Activated CD8-positive, alpha-beta T cell treated with anti-CD3 and anti-CD28 coated beads for 36 hours (primary cell): ENCODE measurements at regions not wholly inside any gene's neighbourhood (a gene's known extent, or its start where the extent isn't known, plus 50 kb on each side); places are given as distances from the start of the nearest gene placed in this dataset.
"Not testable (repeated sequence)": the region's sequence is repeated elsewhere in the genome, so short reads cannot be mapped to it uniquely, and the experiment has no call there.

Source experiments
- ATAC-seq: fragments of 200-7000 bp; cut with Tn5 transposase; one replicate; pipeline ENCODE4 v1.10.0; 2021; ENCODE audit warnings: mild to moderate bottlenecking, moderate library complexity
- CTCF ChIA-PET: fragments of 350-600 bp; sonication (Branson Sonifier 250); formaldehyde crosslinking; loops from one replicate; lab custom pipeline; 2021; ENCODE audit warnings: antibody characterized with exemption; lab: Charles Lee
- POLR2A ChIA-PET: fragments of 350-600 bp; sonication (Branson Sonifier 250); formaldehyde crosslinking; loops from one replicate; lab custom pipeline; 2021; ENCODE audit warnings: antibody characterized with exemption; lab: Charles Lee
- DNase-seq: peaks from one replicate; pipeline ENCODE4 v3.0.0-alpha.2; 2020
- H3K27ac Mint-ChIP-seq: one replicate; pipeline ENCODE4 v1.8.0; 2021; ENCODE audit warnings: mild to moderate bottlenecking, mixed read lengths
- H3K27me3 Mint-ChIP-seq: one replicate; pipeline ENCODE4 v1.8.0; 2021; ENCODE audit warnings: mixed read lengths
- H3K36me3 Mint-ChIP-seq: one replicate; pipeline ENCODE4 v1.8.0; 2021; ENCODE audit warnings: low read depth, mixed read lengths
- H3K4me1 Mint-ChIP-seq: one replicate; pipeline ENCODE4 v1.8.0; 2021; ENCODE audit warnings: low read depth, mixed read lengths
- H3K4me3 Mint-ChIP-seq: one replicate; pipeline ENCODE4 v1.8.0; 2021; ENCODE audit warnings: mild to moderate bottlenecking, moderate library complexity, mixed read lengths
- H3K9me3 Mint-ChIP-seq: one replicate; pipeline ENCODE4 v1.8.0; 2021; ENCODE audit warnings: mixed read lengths
- CTCF ChIP-seq: fragments of 200-600 bp; IDR thresholded peaks from one replicate; pipeline ENCODE4 v1.8.0; 2022; ENCODE audit warnings: antibody characterized with exemption, mild to moderate bottlenecking
- intact Hi-C: fragments of 100-400 bp; cut with micrococcal nuclease; formaldehyde crosslinking; loops from one replicate; pipeline ENCODE4 v1.10.0; 2022

DNA sequence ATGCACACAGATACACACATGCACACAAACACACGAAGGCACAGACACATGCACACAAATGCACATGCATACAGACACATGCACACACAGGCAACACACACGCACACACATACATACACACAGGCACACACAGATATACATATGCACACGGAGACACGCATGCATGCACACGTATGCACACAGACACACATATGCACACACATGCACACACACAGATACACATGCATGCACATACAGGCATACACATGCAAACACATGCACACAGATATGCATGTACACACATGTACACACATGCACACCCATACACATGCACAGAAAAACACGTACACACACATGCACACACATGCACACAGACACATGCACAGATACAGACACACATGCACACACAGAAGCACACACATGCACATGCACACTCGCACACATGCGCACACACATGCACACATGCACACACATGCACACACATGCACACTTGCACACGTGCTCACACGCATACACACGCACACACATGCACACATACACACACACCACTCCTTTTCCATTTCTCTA, 70.8 kb upstream of the ALDH3B2 start:
- intact Hi-C loops, result no loop called here
- no peak for TF ChIP-seq CTCF
- ChIA-PET CTCF (no interaction called here), POLR2A (no interaction called here)
- ATAC-seq (no peak), DNase-seq (no peak)
- no peaks in the 10 kb centered on the region for H3K4me1 Mint-ChIP-seq
- no peaks in the 10 kb centered on the region for H3K9me3 Mint-ChIP-seq
- H3K4me3 Mint-ChIP-seq, result no peak overlapping the region
- H3K27me3 Mint-ChIP-seq, result peaks cover 2% of the 10 kb centered on the region
- no peak overlapping the region for H3K27ac Mint-ChIP-seq
- no peaks in the 10 kb centered on the region for H3K36me3 Mint-ChIP-seq

GRCh38 chr11:67744231-67744630, 69.8 kb upstream of the ALDH3B2 start:
- H3K4me1 Mint-ChIP-seq, H3K4me3 Mint-ChIP-seq, intact Hi-C loops, CTCF ChIA-PET, H3K27ac Mint-ChIP-seq, POLR2A ChIA-PET, DNase-seq, H3K36me3 Mint-ChIP-seq, H3K27me3 Mint-ChIP-seq, ATAC-seq, H3K9me3 Mint-ChIP-seq: not testable (repeated sequence)

DNA sequence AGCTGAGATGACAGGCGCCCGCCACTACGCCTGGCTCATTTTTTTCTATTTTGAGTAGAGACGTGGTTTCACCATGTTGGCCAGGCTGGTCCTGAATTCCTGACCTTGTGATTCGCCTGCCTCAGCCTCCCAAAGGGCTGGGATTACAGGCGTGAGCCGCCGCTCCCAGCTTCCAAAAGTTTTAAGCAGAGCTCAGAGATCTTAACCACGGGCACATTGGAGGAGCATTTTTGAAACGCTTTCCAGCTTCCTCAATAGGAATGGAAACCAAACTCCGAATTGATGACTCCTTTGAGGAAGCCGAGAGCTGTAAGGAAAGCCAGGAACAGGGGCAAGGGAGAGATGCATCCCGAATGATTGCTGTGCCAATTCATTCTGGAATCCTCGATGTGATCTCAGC, 63.8 kb upstream of the ALDH3B2 start:
- DNase-seq, H3K4me3 Mint-ChIP-seq, CTCF ChIA-PET, intact Hi-C loops, H3K9me3 Mint-ChIP-seq, H3K36me3 Mint-ChIP-seq, H3K4me1 Mint-ChIP-seq, ATAC-seq, H3K27me3 Mint-ChIP-seq, POLR2A ChIA-PET, H3K27ac Mint-ChIP-seq: not testable (repeated sequence)

DNA sequence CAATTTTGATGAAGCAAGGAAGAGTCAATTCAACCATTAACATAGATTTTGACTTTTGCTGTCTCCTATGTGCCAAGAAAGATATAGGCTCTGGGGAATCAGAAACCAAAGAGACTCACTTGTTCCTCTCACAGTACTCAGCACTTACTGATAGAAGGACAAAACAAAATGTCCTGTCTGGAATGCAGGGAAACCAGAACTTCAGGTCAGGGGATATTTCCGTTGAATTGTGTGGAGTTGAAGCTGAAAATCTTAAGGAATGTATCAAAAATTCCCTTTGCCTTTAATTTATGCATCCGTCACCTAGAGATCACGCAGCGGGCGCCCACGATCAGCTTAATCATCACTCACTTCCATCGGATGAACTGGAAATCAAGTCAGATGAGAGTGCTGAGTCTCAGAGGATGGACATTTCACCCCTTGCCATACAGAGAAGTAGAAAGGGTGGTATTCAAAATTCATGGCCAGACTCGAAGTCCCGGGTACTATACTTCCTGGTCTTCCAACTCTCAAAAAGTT, 63.2 kb upstream of the ALDH3B2 start:
- H3K36me3 Mint-ChIP-seq, H3K4me1 Mint-ChIP-seq, intact Hi-C loops, ATAC-seq, POLR2A ChIA-PET, H3K27me3 Mint-ChIP-seq, H3K9me3 Mint-ChIP-seq, H3K27ac Mint-ChIP-seq, CTCF ChIA-PET, DNase-seq, H3K4me3 Mint-ChIP-seq: not testable (repeated sequence)

- peak; percentile 93 for ATAC-seq
- intact Hi-C loops, result no loop called here
- ChIA-PET POLR2A (no interaction called here), CTCF (no interaction called here)
- no peaks in the 10 kb centered on the region for H3K36me3 Mint-ChIP-seq
- peak; percentile 63 for TF ChIP-seq CTCF
- H3K27me3 Mint-ChIP-seq, result peaks cover 12% of the 10 kb centered on the region
- peak; percentile 71 for DNase-seq
- peaks cover 17% of the 10 kb centered on the region for H3K4me1 Mint-ChIP-seq
- H3K27ac Mint-ChIP-seq, result no peak overlapping the region
- H3K4me3 Mint-ChIP-seq, result peak overlapping the region; percentile 45
- no peaks in the 10 kb centered on the region for H3K9me3 Mint-ChIP-seq
Measured at GRCh38 chr11:67732045-67732787, 57.8 kb upstream of the ALDH3B2 start.

GRCh38 chr11:67731583-67731982, 57.2 kb upstream of the ALDH3B2 start:
- H3K36me3 Mint-ChIP-seq, result no peaks in the 10 kb centered on the region
- H3K4me1 Mint-ChIP-seq, result peaks cover 23% of the 10 kb centered on the region
- no peaks in the 10 kb centered on the region for H3K9me3 Mint-ChIP-seq
- ATAC-seq (no peak), DNase-seq (no peak)
- H3K27me3 Mint-ChIP-seq, result peaks cover 11% of the 10 kb centered on the region
- intact Hi-C loops, result no loop called here
- ChIA-PET POLR2A (no interaction called here), CTCF (no interaction called here)
- no peak overlapping the region for H3K27ac Mint-ChIP-seq
- TF ChIP-seq CTCF, result no peak
- H3K4me3 Mint-ChIP-seq, result peak overlapping the region; percentile 45

- peaks cover 23% of the 10 kb centered on the region for H3K4me1 Mint-ChIP-seq
- H3K9me3 Mint-ChIP-seq, H3K36me3 Mint-ChIP-seq, H3K27me3 Mint-ChIP-seq, DNase-seq, H3K4me3 Mint-ChIP-seq, H3K27ac Mint-ChIP-seq, ATAC-seq, POLR2A ChIA-PET, intact Hi-C loops: not testable (repeated sequence)
- CTCF ChIA-PET, result interaction anchor here (0.7 kb wide), 1 partner anchor 68 kb away, joined by 3 read pairs; no protein-coding TSS in a partner anchor
Measured at GRCh38 chr11:67728163-67728571, 53.7 kb upstream of the ALDH3B2 start.

DNA sequence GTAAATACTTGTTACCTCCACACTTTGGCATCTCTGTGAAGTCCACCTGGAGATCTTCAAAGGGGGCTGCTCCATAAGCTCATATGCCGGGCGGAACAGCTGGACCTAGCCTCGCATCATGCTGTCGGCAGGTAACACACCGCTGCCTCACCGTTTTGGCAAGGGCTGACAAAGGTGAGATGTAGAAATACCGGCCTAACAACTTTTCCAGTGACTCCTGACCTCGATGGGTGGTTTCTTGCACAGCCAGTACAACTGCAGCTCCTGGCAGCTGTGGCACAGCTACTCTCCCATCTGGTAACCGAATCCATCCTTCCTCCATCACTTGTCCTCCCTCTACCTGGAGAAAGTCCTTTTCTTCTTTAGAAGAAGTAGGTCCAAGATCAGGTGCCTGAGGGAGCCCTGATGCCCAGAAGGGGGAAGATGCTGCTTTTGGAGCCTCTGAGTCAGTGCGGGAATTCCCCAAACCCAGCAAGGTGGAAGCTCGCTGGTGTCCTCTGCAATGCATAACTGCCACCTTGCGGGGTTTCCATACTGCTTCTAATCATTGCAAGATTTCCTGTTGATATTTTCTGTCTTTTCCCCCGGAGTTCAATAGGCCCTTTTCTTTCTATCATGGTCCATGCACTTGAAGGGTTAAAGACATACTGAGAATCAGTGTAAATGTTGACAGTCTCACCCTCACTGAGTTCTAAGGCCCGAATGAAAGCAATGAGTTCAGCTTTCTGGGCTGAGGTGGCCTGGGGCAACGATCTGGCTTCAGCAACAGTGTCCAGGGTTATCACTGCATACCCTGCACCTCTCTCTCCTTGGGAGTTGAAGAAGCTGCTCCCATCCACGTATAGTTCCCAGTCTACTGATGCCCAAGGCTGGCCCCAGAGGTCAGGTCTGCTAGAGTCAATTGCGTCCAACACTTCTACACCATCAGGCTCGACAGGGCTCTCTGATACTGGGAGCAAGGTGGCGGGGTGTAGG, 52.9 kb upstream of the ALDH3B2 start:
- H3K4me3 Mint-ChIP-seq, POLR2A ChIA-PET, H3K27me3 Mint-ChIP-seq, intact Hi-C loops, H3K36me3 Mint-ChIP-seq, H3K9me3 Mint-ChIP-seq, ATAC-seq: not testable (repeated sequence)
- H3K27ac Mint-ChIP-seq, result peak overlapping the region; percentile 55
- DNase-seq, result peak; percentile 77
- peaks cover 23% of the 10 kb centered on the region for H3K4me1 Mint-ChIP-seq
- CTCF ChIA-PET, result interaction anchor here (0.7 kb wide), 1 partner anchor 68 kb away, joined by 3 read pairs; no protein-coding TSS in a partner anchor
